H1 (cell line): ENCODE measurements at regions not wholly inside any gene's neighbourhood (a gene's known extent, or its start where the extent isn't known, plus 50 kb on each side); places are given as distances from the start of the nearest gene placed in this dataset.

Experiments
- CTCF ChIA-PET: fragments of 300-600 bp; sonication (Branson Sonifier 250); formaldehyde crosslinking; loops from one replicate; lab custom pipeline; 2021; ENCODE audit not compliant: partially characterized antibody; lab: Charles Lee
- POLR2A ChIA-PET: fragments of 300-600 bp; sonication (Branson Sonifier 250); formaldehyde crosslinking; loops from one replicate; lab custom pipeline; 2021; ENCODE audit warnings: inconsistent platforms; ENCODE audit not compliant: partially characterized antibody; lab: Charles Lee
- DNase-seq, 2 experiments: peaks; one replicate each; pipeline versions ENCODE4 v3.0.0 to v3.0.0-alpha.2; 2010 to 2022; ENCODE audit warnings: low spot score in 2 of 2, low read depth in 1 of 2, mixed read lengths in 1 of 2
- FAIRE-seq: peaks from 2 replicates; lab custom pipeline; 2011; peaks lifted over from hg19 to GRCh38; lab: Jason Lieb, UNC
- H2AFZ ChIP-seq: 2 replicates; pipeline ENCODE4 v1.8.1; 2012; ENCODE audit warnings: low read length, inconsistent platforms
- H2AK5ac ChIP-seq: 2 replicates; pipeline ENCODE4 v1.6.1; 2013; ENCODE audit warnings: low read depth, low read length
- H2BK120ac ChIP-seq: replicated peaks from 2 replicates; pipeline ENCODE3; 2013; ENCODE audit warnings: low read depth, low read length, inconsistent platforms
- H2BK12ac ChIP-seq: 2 replicates; pipeline ENCODE4 v1.6.1; 2013; ENCODE audit warnings: low read depth, low read length
- H2BK15ac ChIP-seq: 2 replicates; pipeline ENCODE4 v1.6.1; 2013; ENCODE audit warnings: low read length
- H2BK20ac ChIP-seq: 2 replicates; pipeline ENCODE4 v1.6.1; 2013; ENCODE audit warnings: low read length
- H2BK5ac ChIP-seq: 2 replicates; pipeline ENCODE4 v1.6.1; 2013; ENCODE audit warnings: low read depth, low read length
- H3K14ac ChIP-seq: 2 replicates; pipeline ENCODE4 v1.6.1; 2013; ENCODE audit warnings: inconsistent platforms; ENCODE audit not compliant: insufficient read length
- H3K18ac ChIP-seq: 2 replicates; pipeline ENCODE4 v1.6.1; 2013; ENCODE audit warnings: low read length; ENCODE audit errors: extremely low read depth
- H3K23ac ChIP-seq: 2 replicates; pipeline ENCODE4 v1.6.1; 2013; ENCODE audit warnings: inconsistent platforms; ENCODE audit not compliant: insufficient read length
- H3K23me2 ChIP-seq: 2 replicates; pipeline ENCODE4 v1.6.1; 2013; ENCODE audit warnings: low read depth, low read length
- H3K27ac ChIP-seq: 2 replicates; pipeline ENCODE4 v1.6.1; 2011; ENCODE audit warnings: low read depth, low read length, inconsistent platforms
- H3K27me3 ChIP-seq, 4 experiments: replicated peaks in 1 of 4; 1 replicate in 1 of 4; 2 replicates in 3 of 4; pipeline versions ENCODE4 v1.6.1 to v1.8.1; 2011 to 2013; ENCODE audit warnings: low read length in 3 of 4, mild to moderate bottlenecking in 3 of 4, inconsistent platforms in 2 of 4, mixed read lengths in 2 of 4, moderate library complexity in 1 of 4; ENCODE audit not compliant: control insufficient read depth in 3 of 4, insufficient read depth in 3 of 4; ENCODE audit errors: extremely low read depth in 1 of 4
- H3K36me3 ChIP-seq, 4 experiments: 2 replicates each; pipeline versions ENCODE4 v1.6.1 to v1.8.1; 2011 to 2013; ENCODE audit warnings: mild to moderate bottlenecking in 4 of 4, low read length in 3 of 4, moderate library complexity in 2 of 4, control low read depth in 1 of 4, inconsistent platforms in 1 of 4; ENCODE audit not compliant: insufficient read depth in 4 of 4, control insufficient read depth in 2 of 4
- H3K4ac ChIP-seq: replicated peaks from 2 replicates; pipeline ENCODE3; 2013; ENCODE audit warnings: low read length, low read depth, mixed read lengths, inconsistent platforms; ENCODE audit not compliant: insufficient read length
- H3K4me1 ChIP-seq, 4 experiments: replicated peaks in 1 of 4; 1 replicate in 1 of 4; 2 replicates in 3 of 4; pipeline versions ENCODE4 v1.6.1 to v1.8.1; 2011 to 2013; ENCODE audit warnings: low read length in 3 of 4, inconsistent platforms in 2 of 4, mixed read lengths in 1 of 4; ENCODE audit not compliant: insufficient read depth in 4 of 4, control insufficient read depth in 3 of 4
- H3K4me2 ChIP-seq, 2 experiments: 2 replicates each; pipeline versions ENCODE4 v1.6.1 to v1.8.1; 2011 to 2013; ENCODE audit warnings: low read depth in 2 of 2, low read length in 2 of 2, control low read depth in 1 of 2, inconsistent platforms in 1 of 2, mild to moderate bottlenecking in 1 of 2; ENCODE audit not compliant: insufficient read depth in 1 of 2
- H3K4me3 ChIP-seq, 4 experiments: fragments of 200-600, 300-600 bp in 1 of 4; sonication (generic), shearing (Covaris generic), sonication (Bioruptor Twin) in 1 of 4; 2 replicates each; pipeline versions ENCODE4 v1.5.1 to v1.8.1; 2011 to 2016; ENCODE audit warnings: low read length in 4 of 4, low read depth in 3 of 4, control low read depth in 2 of 4, inconsistent platforms in 2 of 4, mild to moderate bottlenecking in 2 of 4, mixed read lengths in 1 of 4, moderate library complexity in 1 of 4; ENCODE audit not compliant: insufficient read depth in 2 of 4; ENCODE audit errors: extremely low read depth in 1 of 4
- H3K56ac ChIP-seq: replicated peaks from 2 replicates; pipeline ENCODE3; 2013; ENCODE audit warnings: low read depth, mild to moderate bottlenecking, mixed read lengths, low read length, inconsistent platforms; ENCODE audit not compliant: insufficient read length
- H3K79me1 ChIP-seq: 2 replicates; pipeline ENCODE4 v1.6.1; 2013; ENCODE audit warnings: low read depth, low read length, control low read depth
- H3K79me2 ChIP-seq, 2 experiments: 2 replicates each; pipeline versions ENCODE4 v1.6.1 to v1.8.1; 2012 to 2013; ENCODE audit warnings: low read length in 2 of 2, mild to moderate bottlenecking in 2 of 2, inconsistent platforms in 1 of 2; ENCODE audit not compliant: insufficient read depth in 2 of 2, control insufficient read depth in 1 of 2
- H3K9ac ChIP-seq, 4 experiments: replicated peaks in 1 of 4; 1 replicate in 1 of 4; 2 replicates in 3 of 4; pipeline versions ENCODE4 v1.6.1 to v1.8.1; 2011 to 2013; ENCODE audit warnings: low read depth in 3 of 4, low read length in 3 of 4, control low read depth in 2 of 4, mild to moderate bottlenecking in 2 of 4, moderate library complexity in 2 of 4, inconsistent platforms in 1 of 4; ENCODE audit errors: extremely low read depth in 1 of 4
- H3K9me3 ChIP-seq, 2 experiments: 2 replicates each; pipeline versions ENCODE4 v1.6.1 to v1.8.1; 2012 to 2013; ENCODE audit warnings: mild to moderate bottlenecking in 2 of 2, moderate library complexity in 2 of 2, control low read depth in 1 of 2, inconsistent platforms in 1 of 2, low read depth in 1 of 2, low read length in 1 of 2, mixed read lengths in 1 of 2; ENCODE audit not compliant: insufficient read depth in 2 of 2
- H4K20me1 ChIP-seq, 2 experiments: replicated peaks in 1 of 2; 2 replicates each; pipeline versions ENCODE3 to v1.8.1; 2011 to 2013; ENCODE audit warnings: inconsistent platforms in 2 of 2, low read length in 2 of 2, mild to moderate bottlenecking in 1 of 2; ENCODE audit not compliant: insufficient read depth in 2 of 2, control insufficient read depth in 1 of 2
- H4K5ac ChIP-seq: 2 replicates; pipeline ENCODE4 v1.6.1; 2013; ENCODE audit warnings: low read length, low read depth, mixed read lengths, inconsistent platforms; ENCODE audit not compliant: insufficient read length
- H4K8ac ChIP-seq: 2 replicates; pipeline ENCODE4 v1.8.0; 2013; ENCODE audit warnings: mild to moderate bottlenecking, moderate library complexity, low read length, inconsistent platforms; ENCODE audit not compliant: insufficient read depth; ENCODE audit errors: extremely low read depth
- H4K91ac ChIP-seq: replicated peaks from 2 replicates; pipeline ENCODE3; 2013; ENCODE audit warnings: low read length, mixed read lengths, inconsistent platforms; ENCODE audit not compliant: insufficient read length
- CBX5 ChIP-seq: fragments of 300-800, 300-1000 bp; sonication (generic); IDR thresholded peaks from 2 replicates; pipeline ENCODE4 v1.7.1; 2016; ENCODE audit warnings: antibody characterized with exemption, low read length, low read depth
- CHD1 ChIP-seq: IDR thresholded peaks from 2 replicates; pipeline ENCODE4 v1.6.1; 2012; ENCODE audit warnings: low read depth, low read length, improper control_type of control experiment
- WGBS, 2 experiments: shearing (Covaris generic) in 1 of 2; methylation state at CpG; one replicate each; pipeline versions ENCODE4 v1.1.6 to v1.1.7; 2013 to 2015; ENCODE audit warnings: low lambda C conversion rate in 2 of 2, mixed read lengths in 2 of 2, inconsistent platforms in 1 of 2, low coverage in 1 of 2, missing lambda C conversion rate in 1 of 2; ENCODE audit not compliant: insufficient replicate concordance in 2 of 2, insufficient coverage in 1 of 2, insufficient read length in 1 of 2; ENCODE audit errors: extremely low coverage in 1 of 2, missing lambda C conversion rate in 1 of 2; 5-methylcytosine and 5-hydroxymethylcytosine counted together

GRCh38 chr2:238971318-238972145 is 123.6 kb downstream of the TWIST2 start:
- Histone ChIP-seq H2BK120ac (no peak overlapping the region), H2AK5ac (no peak overlapping the region), H2BK5ac (no peak overlapping the region), H4K91ac (no peak overlapping the region), H3K79me2 (no peaks in the 10 kb centered on the region), H2BK15ac (no peak overlapping the region), H4K8ac (no peak overlapping the region; the same call in 1 of the 2 replicates), H4K20me1 (no peaks in the 10 kb centered on the region), H3K14ac (no peak overlapping the region), H3K23me2 (no peaks in the 10 kb centered on the region), H3K27ac (no peak overlapping the region; the same call in 1 of the 2 replicates), H3K79me1 (no peaks in the 10 kb centered on the region), H2BK20ac (no peak overlapping the region), H3K27me3 (peaks cover 0 to 14% (median 7%) of the 10 kb centered on the region in 4 experiments; a peak in 4 of 7 replicates), H3K4ac (no peak overlapping the region), H3K9ac (no peak overlapping the region), H3K4me1 (no peaks in the 10 kb centered on the region; a peak in 1 of 7 replicates), H3K36me3 (no peaks in the 10 kb centered on the region), H3K9me3 (no peaks in the 10 kb centered on the region), H4K5ac (no peak overlapping the region), H3K4me3 (no peak overlapping the region), H3K18ac (no peak overlapping the region), H2AFZ (no peak overlapping the region), H3K56ac (no peak overlapping the region), H3K4me2 (no peak overlapping the region), H3K23ac (no peak overlapping the region), H2BK12ac (no peak overlapping the region)
- no peak for FAIRE-seq
- ChIA-PET POLR2A (no interaction called here), CTCF (interaction anchor here (0.6 to 0.9 kb wide), 2 partner anchors 12 to 189 kb away, joined by 4 to 6 read pairs; no protein-coding TSS in a partner anchor)
- no peak for DNase-seq
- WGBS, 2 experiments, result 85% methylated on average over 9 of the region's 9 CpGs; no CpG with 5 or more reads in 1 of the 2 experiments
- TF ChIP-seq CHD1, result no peak
- TF ChIP-seq CBX5, result no peak
